Vagina (tissue), 2 donors: ENCODE measurements at regions not wholly inside any gene's neighbourhood (a gene's known extent, or its start where the extent isn't known, plus 50 kb on each side); places are given as distances from the start of the nearest gene placed in this dataset.

Experiments
- POLR2AphosphoS5 ChIP-seq, 2 donors: sonication (generic); formaldehyde crosslinking; IDR thresholded peaks; one replicate each; pipeline ENCODE4 v1.9.0; 2017; ENCODE audit warnings: antibody characterized with exemption in 2 of 2, mild to moderate bottlenecking in 2 of 2, low read depth in 1 of 2; ENCODE audit not compliant: insufficient read depth in 1 of 2
- TF ChIP-seq, protein P1 (sequence below), 3 experiments: fragments of 450-650 bp in 2 of 3; fragments of 200-600 bp in 1 of 3; sonication (generic) in 1 of 3; IDR thresholded peaks; one replicate each; pipeline ENCODE4 v1.5.1; 2017 to 2019; ENCODE audit warnings: antibody characterized with exemption in 3 of 3, mild to moderate bottlenecking in 2 of 3, moderate library complexity in 2 of 3

- TF ChIP-seq, protein P1, sequence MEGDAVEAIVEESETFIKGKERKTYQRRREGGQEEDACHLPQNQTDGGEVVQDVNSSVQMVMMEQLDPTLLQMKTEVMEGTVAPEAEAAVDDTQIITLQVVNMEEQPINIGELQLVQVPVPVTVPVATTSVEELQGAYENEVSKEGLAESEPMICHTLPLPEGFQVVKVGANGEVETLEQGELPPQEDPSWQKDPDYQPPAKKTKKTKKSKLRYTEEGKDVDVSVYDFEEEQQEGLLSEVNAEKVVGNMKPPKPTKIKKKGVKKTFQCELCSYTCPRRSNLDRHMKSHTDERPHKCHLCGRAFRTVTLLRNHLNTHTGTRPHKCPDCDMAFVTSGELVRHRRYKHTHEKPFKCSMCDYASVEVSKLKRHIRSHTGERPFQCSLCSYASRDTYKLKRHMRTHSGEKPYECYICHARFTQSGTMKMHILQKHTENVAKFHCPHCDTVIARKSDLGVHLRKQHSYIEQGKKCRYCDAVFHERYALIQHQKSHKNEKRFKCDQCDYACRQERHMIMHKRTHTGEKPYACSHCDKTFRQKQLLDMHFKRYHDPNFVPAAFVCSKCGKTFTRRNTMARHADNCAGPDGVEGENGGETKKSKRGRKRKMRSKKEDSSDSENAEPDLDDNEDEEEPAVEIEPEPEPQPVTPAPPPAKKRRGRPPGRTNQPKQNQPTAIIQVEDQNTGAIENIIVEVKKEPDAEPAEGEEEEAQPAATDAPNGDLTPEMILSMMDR (IDR thresholded peaks at IDR 0.05), result no peak
- TF ChIP-seq POLR2AphosphoS5 (IDR thresholded peaks at IDR 0.05; ENCODE audit: insufficient read depth in 1 of 2, low read depth in 1 of 2), result no peak
Measured at GRCh38 chr3:163726125-163726524, 1352.2 kb downstream of the SI start.
